KMS-11 (cell line): ENCODE measurements at regions not wholly inside any gene's neighbourhood (a gene's known extent, or its start where the extent isn't known, plus 50 kb on each side); places are given as distances from the start of the nearest gene placed in this dataset.

Source experiments
- H2AFZ ChIP-seq: fragments of 200-600 bp; sonication (generic); 2 replicates; pipeline ENCODE4 v1.6.1; 2016; ENCODE audit warnings: antibody characterized with exemption, mixed run types, low read depth
- H3K27ac ChIP-seq: fragments of 200-600 bp; sonication (generic); 2 replicates; pipeline ENCODE4 v1.6.1; 2016; ENCODE audit warnings: mild to moderate bottlenecking, mixed run types
- H3K27me3 ChIP-seq: fragments of 200-600 bp; sonication (generic); 2 replicates; pipeline ENCODE4 v1.6.1; 2017; ENCODE audit warnings: mild to moderate bottlenecking, low read depth, mixed run types, moderate library complexity; ENCODE audit not compliant: insufficient read depth
- H3K36me3 ChIP-seq: fragments of 200-600 bp; sonication (generic); 2 replicates; pipeline ENCODE4 v1.6.1; 2017; ENCODE audit warnings: mild to moderate bottlenecking, mixed run types; ENCODE audit not compliant: insufficient read depth
- H3K4me1 ChIP-seq: fragments of 200-600 bp; sonication (generic); 2 replicates; pipeline ENCODE4 v1.6.1; 2016; ENCODE audit warnings: mild to moderate bottlenecking, low read depth, mixed run types; ENCODE audit not compliant: poor library complexity, severe bottlenecking
- H3K4me2 ChIP-seq: fragments of 200-600 bp; sonication (generic); 2 replicates; pipeline ENCODE4 v1.7.0; 2016; ENCODE audit warnings: mild to moderate bottlenecking, mixed run types
- H3K4me3 ChIP-seq: fragments of 200-600 bp; sonication (generic); IDR thresholded peaks from 2 replicates; pipeline ENCODE4 v1.6.1; 2017; ENCODE audit warnings: low read depth, low read length, mixed read lengths; ENCODE audit not compliant: insufficient read depth
- H3K79me2 ChIP-seq: fragments of 200-600 bp; sonication (generic); 2 replicates; pipeline ENCODE4 v1.6.1; 2016; ENCODE audit warnings: low read depth, mixed run types; ENCODE audit not compliant: insufficient read depth
- H3K9ac ChIP-seq: fragments of 200-600 bp; sonication (generic); 2 replicates; pipeline ENCODE4 v1.6.1; 2016; ENCODE audit warnings: mild to moderate bottlenecking, mixed run types
- H4K20me1 ChIP-seq: fragments of 200-600 bp; sonication (generic); 2 replicates; pipeline ENCODE4 v1.6.1; 2016; ENCODE audit warnings: mild to moderate bottlenecking, mixed run types; ENCODE audit not compliant: insufficient read depth
- TF ChIP-seq, protein P1 (sequence below): fragments of 200-600 bp; sonication (generic); conservative IDR thresholded peaks from 2 replicates; pipeline ENCODE4 v1.6.1; 2017; ENCODE audit warnings: low read depth, mild to moderate bottlenecking, antibody characterized with exemption, low read length, moderate library complexity, mixed read lengths

- Histone ChIP-seq H3K9ac (no peak overlapping the region), H3K36me3 (no peaks in the 10 kb centered on the region), H3K27me3 (no peaks in the 10 kb centered on the region), H3K27ac (no peak overlapping the region), H3K4me3 (no peak overlapping the region), H3K79me2 (no peaks in the 10 kb centered on the region), H3K4me1 (no peaks in the 10 kb centered on the region), H2AFZ (no peak overlapping the region), H3K4me2 (no peak overlapping the region), H4K20me1 (no peaks in the 10 kb centered on the region)
- TF ChIP-seq, protein P1, sequence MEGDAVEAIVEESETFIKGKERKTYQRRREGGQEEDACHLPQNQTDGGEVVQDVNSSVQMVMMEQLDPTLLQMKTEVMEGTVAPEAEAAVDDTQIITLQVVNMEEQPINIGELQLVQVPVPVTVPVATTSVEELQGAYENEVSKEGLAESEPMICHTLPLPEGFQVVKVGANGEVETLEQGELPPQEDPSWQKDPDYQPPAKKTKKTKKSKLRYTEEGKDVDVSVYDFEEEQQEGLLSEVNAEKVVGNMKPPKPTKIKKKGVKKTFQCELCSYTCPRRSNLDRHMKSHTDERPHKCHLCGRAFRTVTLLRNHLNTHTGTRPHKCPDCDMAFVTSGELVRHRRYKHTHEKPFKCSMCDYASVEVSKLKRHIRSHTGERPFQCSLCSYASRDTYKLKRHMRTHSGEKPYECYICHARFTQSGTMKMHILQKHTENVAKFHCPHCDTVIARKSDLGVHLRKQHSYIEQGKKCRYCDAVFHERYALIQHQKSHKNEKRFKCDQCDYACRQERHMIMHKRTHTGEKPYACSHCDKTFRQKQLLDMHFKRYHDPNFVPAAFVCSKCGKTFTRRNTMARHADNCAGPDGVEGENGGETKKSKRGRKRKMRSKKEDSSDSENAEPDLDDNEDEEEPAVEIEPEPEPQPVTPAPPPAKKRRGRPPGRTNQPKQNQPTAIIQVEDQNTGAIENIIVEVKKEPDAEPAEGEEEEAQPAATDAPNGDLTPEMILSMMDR = no peak
Measured at GRCh38 chr20:7217606-7218005, 450.1 kb downstream of the BMP2 start.

DNA sequence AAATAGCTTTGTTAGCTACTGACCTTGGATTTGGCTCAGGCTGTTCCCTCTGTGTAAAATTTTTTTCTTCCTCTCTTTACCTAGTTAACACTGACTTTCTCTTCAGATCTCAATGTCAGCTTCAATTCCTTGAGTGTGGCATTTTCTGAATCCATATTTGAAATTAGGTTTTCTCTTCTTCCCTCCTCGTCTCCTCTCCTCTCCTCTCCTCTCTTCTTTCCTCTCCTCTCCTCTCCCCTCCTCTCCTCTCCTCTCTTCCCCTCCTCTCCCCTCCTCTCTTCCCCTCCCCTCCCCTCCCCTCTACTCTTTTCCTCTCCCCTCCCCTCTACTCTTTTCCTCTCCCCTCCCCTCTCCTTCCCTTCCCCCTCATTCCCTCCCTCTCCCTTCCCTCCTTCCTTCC lies 453.3 kb downstream of the BMP2 start:
- no peaks in the 10 kb centered on the region for H3K36me3 ChIP-seq
- TF ChIP-seq, protein P1 = no peak

GRCh38 chr20:7226156-7226555 lies 458.7 kb downstream of the BMP2 start:
- Histone ChIP-seq H4K20me1 (no peaks in the 10 kb centered on the region), H3K4me1 (no peaks in the 10 kb centered on the region), H3K79me2 (no peaks in the 10 kb centered on the region), H2AFZ (no peak overlapping the region), H3K27ac (no peak overlapping the region), H3K4me2 (no peak overlapping the region), H3K9ac (no peak overlapping the region), H3K27me3 (no peaks in the 10 kb centered on the region), H3K36me3 (no peaks in the 10 kb centered on the region), H3K4me3 (no peak overlapping the region)
- TF ChIP-seq, protein P1 = no peak

More for the DNA sequence above, 453.3 kb downstream of the BMP2 start:
- Histone ChIP-seq H3K27ac (no peak overlapping the region), H3K4me3 (no peak overlapping the region), H3K79me2 (no peaks in the 10 kb centered on the region), H3K9ac (no peak overlapping the region), H3K4me2 (no peak overlapping the region), H4K20me1 (no peaks in the 10 kb centered on the region), H3K27me3 (no peaks in the 10 kb centered on the region), H3K4me1 (no peaks in the 10 kb centered on the region), H2AFZ (no peak overlapping the region)

GRCh38 chr20:7231303-7231702 lies 463.8 kb downstream of the BMP2 start:
- H2AFZ ChIP-seq = no peak overlapping the region
- H3K9ac ChIP-seq = no peak overlapping the region
- H3K4me3 ChIP-seq = no peak overlapping the region
- no peak overlapping the region for H3K4me2 ChIP-seq
- H4K20me1 ChIP-seq = no peaks in the 10 kb centered on the region
- H3K4me1 ChIP-seq = no peaks in the 10 kb centered on the region
- no peaks in the 10 kb centered on the region for H3K36me3 ChIP-seq
- no peaks in the 10 kb centered on the region for H3K27me3 ChIP-seq
- H3K79me2 ChIP-seq = no peaks in the 10 kb centered on the region
- H3K27ac ChIP-seq = no peak overlapping the region
- TF ChIP-seq, protein P1 = no peak
